ENCODE measurements at regions not wholly inside any gene's neighbourhood (a gene's known extent, or its start where the extent isn't known, plus 50 kb on each side); places are given as distances from the start of the nearest gene placed in this dataset.

GRCh38 chr5:9787861-9788600, 157.9 kb upstream of the TAS2R1 start:
- ATAC-seq (replicated peaks) = no peak
- no peaks in the 10 kb centered on the region for H3K36me3 Mint-ChIP-seq (ENCODE audit: low read depth)
- H3K9me3 Mint-ChIP-seq = peaks cover 2% of the 10 kb centered on the region
- H3K4me3 Mint-ChIP-seq = no peak overlapping the region
- no peaks in the 10 kb centered on the region for H3K27me3 Mint-ChIP-seq
- H3K4me1 Mint-ChIP-seq = no peaks in the 10 kb centered on the region
- H3K27ac Mint-ChIP-seq = no peak overlapping the region

- Mint-ChIP-seq H3K4me3 (no peak overlapping the region), H3K36me3 (ENCODE audit: low read depth) (no peaks in the 10 kb centered on the region), H3K9me3 (peaks cover 7% of the 10 kb centered on the region), H3K4me1 (no peaks in the 10 kb centered on the region), H3K27me3 (no peaks in the 10 kb centered on the region), H3K27ac (no peak overlapping the region)
- no peak for ATAC-seq (replicated peaks)
Observed at GRCh38 chr5:9786380-9787360, 156.5 kb upstream of the TAS2R1 start.

- Mint-ChIP-seq H3K27ac (no peak overlapping the region), H3K9me3 (peaks cover 10% of the 10 kb centered on the region), H3K36me3 (ENCODE audit: low read depth) (no peaks in the 10 kb centered on the region), H3K4me1 (no peaks in the 10 kb centered on the region), H3K4me3 (no peak overlapping the region), H3K27me3 (no peaks in the 10 kb centered on the region)
- no peak for ATAC-seq (replicated peaks)
Observed at GRCh38 chr5:9785751-9786150, 155.6 kb upstream of the TAS2R1 start.

GRCh38 chr5:9784231-9784630, 154.1 kb upstream of the TAS2R1 start:
- H3K27ac Mint-ChIP-seq = no peak overlapping the region
- H3K9me3 Mint-ChIP-seq = peaks cover 17% of the 10 kb centered on the region
- no peaks in the 10 kb centered on the region for H3K4me1 Mint-ChIP-seq
- no peak overlapping the region for H3K4me3 Mint-ChIP-seq
- H3K36me3 Mint-ChIP-seq (ENCODE audit: low read depth) = no peaks in the 10 kb centered on the region
- no peak for ATAC-seq (replicated peaks)
- H3K27me3 Mint-ChIP-seq = no peaks in the 10 kb centered on the region

- Mint-ChIP-seq H3K27ac (no peak overlapping the region), H3K9me3 (peaks cover 17% of the 10 kb centered on the region), H3K27me3 (no peaks in the 10 kb centered on the region), H3K4me3 (no peak overlapping the region), H3K4me1 (no peaks in the 10 kb centered on the region), H3K36me3 (ENCODE audit: low read depth) (no peaks in the 10 kb centered on the region)
- no peak for ATAC-seq (replicated peaks)
Observed at GRCh38 chr5:9782826-9783560, 152.8 kb upstream of the TAS2R1 start.

GRCh38 chr5:9781890-9782289, 151.7 kb upstream of the TAS2R1 start:
- H3K27me3 Mint-ChIP-seq = no peaks in the 10 kb centered on the region
- peaks cover 21% of the 10 kb centered on the region for H3K9me3 Mint-ChIP-seq
- H3K4me3 Mint-ChIP-seq = no peak overlapping the region
- no peak overlapping the region for H3K27ac Mint-ChIP-seq
- no peak for ATAC-seq (replicated peaks)
- H3K4me1 Mint-ChIP-seq = no peaks in the 10 kb centered on the region
- H3K36me3 Mint-ChIP-seq (ENCODE audit: low read depth) = no peaks in the 10 kb centered on the region

GRCh38 chr5:9781275-9781674, 151.1 kb upstream of the TAS2R1 start:
- no peak for ATAC-seq (replicated peaks)
- Mint-ChIP-seq H3K4me1 (no peaks in the 10 kb centered on the region), H3K27ac (no peak overlapping the region), H3K4me3 (no peak overlapping the region), H3K9me3 (peaks cover 21% of the 10 kb centered on the region), H3K27me3 (no peaks in the 10 kb centered on the region), H3K36me3 (ENCODE audit: low read depth) (no peaks in the 10 kb centered on the region)

GRCh38 chr5:9780501-9780900, 150.3 kb upstream of the TAS2R1 start:
- Mint-ChIP-seq H3K27me3 (no peaks in the 10 kb centered on the region), H3K27ac (no peak overlapping the region), H3K9me3 (peaks cover 21% of the 10 kb centered on the region), H3K4me1 (no peaks in the 10 kb centered on the region), H3K4me3 (no peak overlapping the region), H3K36me3 (ENCODE audit: low read depth) (no peaks in the 10 kb centered on the region)
- no peak for ATAC-seq (replicated peaks)

- peaks cover 12% of the 10 kb centered on the region for H3K9me3 Mint-ChIP-seq
- H3K27me3 Mint-ChIP-seq = no peaks in the 10 kb centered on the region
- H3K4me3 Mint-ChIP-seq = no peak overlapping the region
- H3K4me1 Mint-ChIP-seq = no peaks in the 10 kb centered on the region
- H3K27ac Mint-ChIP-seq = no peak overlapping the region
- no peak for ATAC-seq (replicated peaks)
- no peaks in the 10 kb centered on the region for H3K36me3 Mint-ChIP-seq (ENCODE audit: low read depth)
Observed at GRCh38 chr5:9776525-9776924, 146.4 kb upstream of the TAS2R1 start.

GRCh38 chr5:9775339-9775738, 145.2 kb upstream of the TAS2R1 start:
- H3K9me3 Mint-ChIP-seq = peaks cover 8% of the 10 kb centered on the region

GRCh38 chr5:9774472-9775079, 144.4 kb upstream of the TAS2R1 start:
- no peak overlapping the region for H3K4me3 Mint-ChIP-seq
- H3K9me3 Mint-ChIP-seq = peaks cover 3% of the 10 kb centered on the region
- no peak overlapping the region for H3K27ac Mint-ChIP-seq

More at GRCh38 chr5:9775339-9775738, 145.2 kb upstream of the TAS2R1 start:
- no peaks in the 10 kb centered on the region for H3K4me1 Mint-ChIP-seq
- no peak for ATAC-seq (replicated peaks)
- no peak overlapping the region for H3K4me3 Mint-ChIP-seq
- no peaks in the 10 kb centered on the region for H3K36me3 Mint-ChIP-seq (ENCODE audit: low read depth)
- H3K27ac Mint-ChIP-seq = no peak overlapping the region
- H3K27me3 Mint-ChIP-seq = no peaks in the 10 kb centered on the region

GRCh38 chr5:9771079-9771478, 140.9 kb upstream of the TAS2R1 start:
- peaks cover 14% of the 10 kb centered on the region for H3K9me3 Mint-ChIP-seq
- H3K27me3 Mint-ChIP-seq = no peaks in the 10 kb centered on the region
- no peaks in the 10 kb centered on the region for H3K36me3 Mint-ChIP-seq (ENCODE audit: low read depth)
- no peak overlapping the region for H3K4me3 Mint-ChIP-seq
- H3K27ac Mint-ChIP-seq = no peak overlapping the region
- H3K4me1 Mint-ChIP-seq = no peaks in the 10 kb centered on the region
- ATAC-seq (replicated peaks) = no peak

More at GRCh38 chr5:9774472-9775079, 144.4 kb upstream of the TAS2R1 start:
- Mint-ChIP-seq H3K36me3 (ENCODE audit: low read depth) (no peaks in the 10 kb centered on the region), H3K27me3 (no peaks in the 10 kb centered on the region), H3K4me1 (no peaks in the 10 kb centered on the region)
- ATAC-seq (replicated peaks) = no peak

GRCh38 chr5:9766581-9766980, 136.4 kb upstream of the TAS2R1 start:
- Mint-ChIP-seq H3K36me3 (ENCODE audit: low read depth) (no peaks in the 10 kb centered on the region), H3K27ac (no peak overlapping the region), H3K27me3 (no peaks in the 10 kb centered on the region), H3K4me1 (no peaks in the 10 kb centered on the region), H3K9me3 (peaks cover 18% of the 10 kb centered on the region), H3K4me3 (no peak overlapping the region)
- ATAC-seq (replicated peaks) = peak; percentile 21

All from activated T-helper 17 cell treated with anti-CD3 and anti-CD28 coated beads, Interleukin-2, amount 50 U/mL, for 72 hours (primary cell).